H9 (cell line): ENCODE measurements at regions not wholly inside any gene's neighbourhood (a gene's known extent, or its start where the extent isn't known, plus 50 kb on each side); places are given as distances from the start of the nearest gene placed in this dataset.

ENCODE experiments used
- DNase-seq: peaks from one replicate; pipeline ENCODE4 v3.0.0-alpha.2; 2017
- H2AFZ ChIP-seq: one replicate; pipeline ENCODE4 v1.6.1; 2013; ENCODE audit warnings: mild to moderate bottlenecking, low read length, control low read depth, moderate library complexity
- H2AK5ac ChIP-seq: 2 replicates; pipeline ENCODE4 v1.6.1; 2013; ENCODE audit warnings: low read length, control low read depth, mixed read lengths; ENCODE audit not compliant: insufficient read length
- H2BK120ac ChIP-seq: one replicate; pipeline ENCODE4 v1.6.1; 2013; ENCODE audit warnings: low read depth, mild to moderate bottlenecking, low read length, control low read depth, inconsistent platforms; ENCODE audit not compliant: poor library complexity, severe bottlenecking
- H2BK12ac ChIP-seq: 2 replicates; pipeline ENCODE4 v1.6.1; 2013; ENCODE audit warnings: low read length, control low read depth, mixed read lengths, low read depth; ENCODE audit not compliant: insufficient read length
- H2BK15ac ChIP-seq: 2 replicates; pipeline ENCODE4 v1.6.1; 2013; ENCODE audit warnings: low read depth, low read length, control low read depth
- H2BK20ac ChIP-seq: one replicate; pipeline ENCODE4 v1.6.1; 2013; ENCODE audit warnings: low read depth, mild to moderate bottlenecking, low read length, control low read depth, inconsistent platforms; ENCODE audit not compliant: poor library complexity, severe bottlenecking
- H2BK5ac ChIP-seq: 2 replicates; pipeline ENCODE4 v1.6.1; 2013; ENCODE audit warnings: low read length, control low read depth, mixed read lengths; ENCODE audit not compliant: insufficient read length
- H3K14ac ChIP-seq: 2 replicates; pipeline ENCODE4 v1.6.1; 2013; ENCODE audit warnings: low read length, control low read depth; ENCODE audit not compliant: insufficient read depth
- H3K18ac ChIP-seq: 2 replicates; pipeline ENCODE4 v1.6.1; 2013; ENCODE audit warnings: low read depth, mild to moderate bottlenecking, mixed read lengths, low read length, control low read depth; ENCODE audit not compliant: insufficient read length
- H3K23ac ChIP-seq: 2 replicates; pipeline ENCODE4 v1.6.1; 2013; ENCODE audit warnings: low read length, control low read depth, mixed read lengths, low read depth; ENCODE audit not compliant: insufficient read length
- H3K23me2 ChIP-seq: 2 replicates; pipeline ENCODE4 v1.6.1; 2013; ENCODE audit warnings: low read depth, mild to moderate bottlenecking, mixed read lengths, low read length, control low read depth; ENCODE audit not compliant: insufficient read length, poor library complexity, severe bottlenecking
- H3K27ac ChIP-seq: 2 replicates; pipeline ENCODE4 v1.5.1; 2013; ENCODE audit warnings: low read length, control low read depth, mixed read lengths, low read depth; ENCODE audit not compliant: insufficient read length
- H3K27me3 ChIP-seq: 2 replicates; pipeline ENCODE4 v1.6.1; 2013; ENCODE audit warnings: low read length, control low read depth, inconsistent platforms; ENCODE audit not compliant: insufficient read depth
- H3K4ac ChIP-seq: 2 replicates; pipeline ENCODE4 v1.6.1; 2013; ENCODE audit warnings: low read depth, mild to moderate bottlenecking, control low read depth, inconsistent platforms, low read length, moderate library complexity
- H3K4me1 ChIP-seq: 2 replicates; pipeline ENCODE4 v1.6.1; 2013; ENCODE audit warnings: low read length, control low read depth, inconsistent platforms; ENCODE audit not compliant: insufficient read depth
- H3K4me2 ChIP-seq: 2 replicates; pipeline ENCODE4 v1.6.1; 2013; ENCODE audit warnings: low read length, control low read depth, mixed read lengths; ENCODE audit not compliant: insufficient read length, insufficient read depth
- H3K56ac ChIP-seq: 2 replicates; pipeline ENCODE4 v1.6.1; 2013; ENCODE audit warnings: low read depth, mild to moderate bottlenecking, mixed read lengths, low read length, control low read depth; ENCODE audit not compliant: insufficient read length
- H3K79me1 ChIP-seq: 2 replicates; pipeline ENCODE4 v1.6.1; 2013; ENCODE audit warnings: low read depth, mild to moderate bottlenecking, moderate library complexity, low read length, control low read depth, inconsistent platforms; ENCODE audit not compliant: insufficient read depth, poor library complexity, severe bottlenecking
- H3K79me2 ChIP-seq: 2 replicates; pipeline ENCODE4 v1.6.1; 2013; ENCODE audit warnings: low read length, control low read depth, inconsistent platforms; ENCODE audit not compliant: insufficient read depth
- H3K9ac ChIP-seq: 2 replicates; pipeline ENCODE4 v1.6.1; 2013; ENCODE audit warnings: low read length, control low read depth, mixed read lengths; ENCODE audit not compliant: insufficient read length; ENCODE audit errors: extremely low read depth
- H3K9me3 ChIP-seq: one replicate; pipeline ENCODE4 v1.6.1; 2013; ENCODE audit warnings: low read depth, low read length, inconsistent platforms; ENCODE audit not compliant: control insufficient read depth
- H3T11ph ChIP-seq: one replicate; pipeline ENCODE4 v1.6.1; 2013; ENCODE audit warnings: mild to moderate bottlenecking, low read length, control low read depth, inconsistent platforms
- H4K20me1 ChIP-seq: one replicate; pipeline ENCODE4 v1.6.1; 2013; ENCODE audit not compliant: control insufficient read depth, insufficient read length, insufficient read depth
- H4K5ac ChIP-seq: 2 replicates; pipeline ENCODE4 v1.6.1; 2013; ENCODE audit warnings: low read depth, mild to moderate bottlenecking, mixed read lengths, low read length, control low read depth; ENCODE audit not compliant: insufficient read length
- H4K8ac ChIP-seq: replicated peaks from 2 replicates; pipeline ENCODE4 v1.6.1; 2013; ENCODE audit warnings: low read length, control low read depth, mixed read lengths, low read depth; ENCODE audit not compliant: insufficient read length
- H4K91ac ChIP-seq: 2 replicates; pipeline ENCODE4 v1.6.1; 2013; ENCODE audit warnings: low read depth, mild to moderate bottlenecking, moderate library complexity, mixed read lengths, low read length, control low read depth; ENCODE audit not compliant: insufficient read length
- H3K27ac Mint-ChIP-seq, 3 experiments: 2 replicates in 2 of 3; 3 replicates in 1 of 3; pipeline ENCODE4 v1.8.0; 2020 to 2021; ENCODE audit warnings: mixed read lengths in 3 of 3, mild to moderate bottlenecking in 1 of 3, moderate library complexity in 1 of 3
- H3K27me3 Mint-ChIP-seq: 2 replicates; pipeline ENCODE4 v1.8.0; 2021; ENCODE audit warnings: low read depth, mild to moderate bottlenecking, moderate library complexity, mixed read lengths
- H3K36me3 Mint-ChIP-seq, 3 experiments: 2 replicates in 2 of 3; 3 replicates in 1 of 3; pipeline ENCODE4 v1.8.0; 2020 to 2021; ENCODE audit warnings: low read depth in 3 of 3, mixed read lengths in 3 of 3; ENCODE audit not compliant: insufficient read depth in 1 of 3
- H3K4me1 Mint-ChIP-seq, 2 experiments: 2 replicates each; pipeline ENCODE4 v1.8.0; 2020; ENCODE audit warnings: mixed read lengths in 2 of 2
- H3K4me3 Mint-ChIP-seq, 2 experiments: 2 replicates in 1 of 2; 3 replicates in 1 of 2; pipeline ENCODE4 v1.8.0; 2020 to 2021; ENCODE audit warnings: mild to moderate bottlenecking in 2 of 2, mixed read lengths in 2 of 2, moderate library complexity in 1 of 2
- H3K9me3 Mint-ChIP-seq, 2 experiments: 2 replicates in 1 of 2; 3 replicates in 1 of 2; pipeline ENCODE4 v1.8.0; 2020; ENCODE audit warnings: mild to moderate bottlenecking in 2 of 2, mixed read lengths in 2 of 2, moderate library complexity in 1 of 2
- WGBS: extraction: QIAGEN DNeasy Blood & Tissue Kit; methylation state at CpG from one replicate; pipeline ENCODE4 v1.1.7; 2013; ENCODE audit warnings: missing lambda C conversion rate, low lambda C conversion rate, mixed read lengths; ENCODE audit not compliant: insufficient read length; ENCODE audit errors: extremely low coverage; 5-methylcytosine and 5-hydroxymethylcytosine counted together
- TF ChIP-seq, protein P1 (sequence below): fragments of 200-600 bp; sonication (generic); conservative IDR thresholded peaks from 3 replicates; pipeline ENCODE4 v1.8.0; 2021; ENCODE audit warnings: antibody characterized with exemption, mild to moderate bottlenecking

DNA sequence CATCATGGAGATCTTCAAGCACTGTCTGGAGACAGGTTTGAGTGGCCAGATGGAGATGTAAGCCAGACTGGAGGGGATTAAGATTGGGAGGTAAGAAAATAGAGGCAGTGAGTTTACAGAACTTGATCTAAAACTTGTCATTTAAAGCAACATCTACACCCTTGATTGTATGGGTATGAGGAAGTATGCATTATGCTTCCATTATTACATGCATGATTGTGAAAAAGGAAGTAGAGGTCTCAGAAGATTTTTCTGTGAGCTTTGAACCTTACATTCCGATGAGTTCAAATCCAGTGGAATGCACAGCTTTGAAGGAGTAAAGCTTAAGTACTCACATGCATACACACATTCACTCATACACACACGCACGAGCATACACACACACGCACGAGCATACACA lies 550.8 kb downstream of the MED13L start:
- no peaks in the 10 kb centered on the region for H4K20me1 ChIP-seq
- Mint-ChIP-seq H3K27me3 (peaks cover 6% of the 10 kb centered on the region), H3K9me3 (no peaks in the 10 kb centered on the region), H3K4me1 (peaks cover 0 to 3% of the 10 kb centered on the region in 2 experiments; a peak in 1 of 4 replicates), H3K27ac (no peak overlapping the region), H3K36me3 (no peaks in the 10 kb centered on the region; a peak in 1 of 7 replicates), H3K4me3 (no peak overlapping the region)
- no peaks in the 10 kb centered on the region for H3K9me3 ChIP-seq
- no peak overlapping the region for H2BK12ac ChIP-seq
- no peaks in the 10 kb centered on the region for H3K79me2 ChIP-seq
- no peak overlapping the region for H2AFZ ChIP-seq
- H3T11ph ChIP-seq = no peak overlapping the region
- no peak for DNase-seq
- no peak overlapping the region for H3K56ac ChIP-seq
- no peak overlapping the region for H3K4ac ChIP-seq
- H3K27ac ChIP-seq = no peak overlapping the region
- H3K23me2 ChIP-seq = no peaks in the 10 kb centered on the region
- no peak overlapping the region for H3K14ac ChIP-seq
- H4K91ac ChIP-seq = no peak overlapping the region
- H3K79me1 ChIP-seq = no peaks in the 10 kb centered on the region
- no peaks in the 10 kb centered on the region for H3K27me3 ChIP-seq
- H3K18ac ChIP-seq = no peak overlapping the region
- no peaks in the 10 kb centered on the region for H3K4me1 ChIP-seq
- no CpG with 5 or more reads among the region's 5 CpGs for WGBS
- H2BK20ac ChIP-seq = no peak overlapping the region
- H3K23ac ChIP-seq = no peak overlapping the region
- TF ChIP-seq, protein P1, sequence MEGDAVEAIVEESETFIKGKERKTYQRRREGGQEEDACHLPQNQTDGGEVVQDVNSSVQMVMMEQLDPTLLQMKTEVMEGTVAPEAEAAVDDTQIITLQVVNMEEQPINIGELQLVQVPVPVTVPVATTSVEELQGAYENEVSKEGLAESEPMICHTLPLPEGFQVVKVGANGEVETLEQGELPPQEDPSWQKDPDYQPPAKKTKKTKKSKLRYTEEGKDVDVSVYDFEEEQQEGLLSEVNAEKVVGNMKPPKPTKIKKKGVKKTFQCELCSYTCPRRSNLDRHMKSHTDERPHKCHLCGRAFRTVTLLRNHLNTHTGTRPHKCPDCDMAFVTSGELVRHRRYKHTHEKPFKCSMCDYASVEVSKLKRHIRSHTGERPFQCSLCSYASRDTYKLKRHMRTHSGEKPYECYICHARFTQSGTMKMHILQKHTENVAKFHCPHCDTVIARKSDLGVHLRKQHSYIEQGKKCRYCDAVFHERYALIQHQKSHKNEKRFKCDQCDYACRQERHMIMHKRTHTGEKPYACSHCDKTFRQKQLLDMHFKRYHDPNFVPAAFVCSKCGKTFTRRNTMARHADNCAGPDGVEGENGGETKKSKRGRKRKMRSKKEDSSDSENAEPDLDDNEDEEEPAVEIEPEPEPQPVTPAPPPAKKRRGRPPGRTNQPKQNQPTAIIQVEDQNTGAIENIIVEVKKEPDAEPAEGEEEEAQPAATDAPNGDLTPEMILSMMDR = no peak
- H4K8ac ChIP-seq = no peak overlapping the region
- no peak overlapping the region for H3K9ac ChIP-seq
- H3K4me2 ChIP-seq = no peak overlapping the region
- no peak overlapping the region for H2BK15ac ChIP-seq
- H2BK5ac ChIP-seq = no peak overlapping the region
- no peak overlapping the region for H4K5ac ChIP-seq
- no peak overlapping the region for H2AK5ac ChIP-seq
- no peak overlapping the region for H2BK120ac ChIP-seq
